CD4-positive, alpha-beta T cell treated with Interleukin-21 for 1 hour (primary cell): ENCODE measurements at regions not wholly inside any gene's neighbourhood (a gene's known extent, or its start where the extent isn't known, plus 50 kb on each side); places are given as distances from the start of the nearest gene placed in this dataset.
A peak's percentile ranks its signal among the peaks of the same experiment; 100 is the strongest.

Experiments used
- DNase-seq: peaks from one replicate; pipeline ENCODE4 v3.0.0-alpha.2; 2020

GRCh38 chr21:29443411-29444010 is 144.8 kb downstream of the BACH1 start:
- DNase-seq = no peak

DNA sequence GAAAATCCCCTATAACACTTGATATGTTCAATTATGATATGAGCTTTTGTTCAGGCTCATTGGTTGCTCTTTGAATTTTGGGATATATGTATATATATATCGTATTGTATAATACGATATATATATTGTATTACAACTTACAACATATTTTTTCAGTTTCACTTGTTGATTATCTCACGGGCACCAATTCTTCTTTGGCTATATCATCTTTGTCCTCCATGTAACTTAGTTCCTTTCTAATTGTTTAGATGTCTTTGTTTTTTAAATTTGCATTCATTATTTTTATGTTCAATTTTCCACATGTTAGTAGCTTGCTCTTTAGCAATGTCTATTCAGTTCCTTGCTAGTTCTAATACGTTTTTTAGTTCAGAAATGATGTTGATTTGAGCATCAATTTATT is 150.0 kb downstream of the BACH1 start:
- no peak for DNase-seq

- peak; percentile 78 for DNase-seq
Measured at GRCh38 chr21:29449306-29449950, 150.7 kb downstream of the BACH1 start.

DNA sequence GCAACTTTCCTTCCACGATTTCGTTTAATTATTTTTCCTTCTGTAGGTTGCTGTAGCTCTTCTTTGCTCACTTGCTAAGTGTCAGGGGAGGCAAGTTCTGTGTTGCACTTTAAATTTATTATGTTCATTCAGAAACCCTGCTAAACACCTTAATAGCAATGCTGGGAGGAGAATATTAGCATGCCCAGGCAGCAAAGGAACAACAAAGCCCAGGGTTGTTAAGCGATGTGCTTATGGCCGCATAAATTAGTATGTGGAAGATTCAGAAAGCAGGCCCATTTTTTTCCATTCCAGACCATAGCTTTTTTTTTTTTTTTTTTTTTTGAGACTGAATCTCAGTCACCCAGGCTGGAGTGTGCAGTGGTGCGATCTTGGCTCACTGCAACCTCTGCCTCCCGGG is 151.3 kb downstream of the BACH1 start:
- no peak for DNase-seq

DNA sequence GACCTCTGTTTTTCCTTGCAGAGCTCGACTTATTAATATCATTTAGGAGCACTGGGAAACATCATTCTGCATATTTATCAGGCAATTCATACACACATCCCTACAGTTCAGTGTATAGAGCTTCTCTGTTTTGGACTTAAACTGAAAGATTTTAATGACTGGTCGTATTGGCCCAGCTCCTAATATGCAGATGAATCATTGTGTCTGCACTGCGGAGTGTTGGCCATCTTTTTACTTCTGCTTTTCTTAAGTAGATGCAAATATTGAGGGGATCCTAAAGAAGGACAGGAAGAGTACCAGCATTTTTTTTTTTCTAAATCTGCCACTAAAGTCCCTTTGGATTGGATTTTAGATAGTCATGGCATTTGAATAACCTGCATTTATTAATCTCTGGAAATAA is 154.8 kb downstream of the BACH1 start:
- no peak for DNase-seq

GRCh38 chr21:29454179-29454578 is 155.5 kb downstream of the BACH1 start:
- DNase-seq = no peak

GRCh38 chr21:29462479-29462878 is 163.8 kb downstream of the BACH1 start:
- DNase-seq = no peak

GRCh38 chr21:29465546-29465945 is 166.8 kb downstream of the BACH1 start:
- DNase-seq = no peak

DNA sequence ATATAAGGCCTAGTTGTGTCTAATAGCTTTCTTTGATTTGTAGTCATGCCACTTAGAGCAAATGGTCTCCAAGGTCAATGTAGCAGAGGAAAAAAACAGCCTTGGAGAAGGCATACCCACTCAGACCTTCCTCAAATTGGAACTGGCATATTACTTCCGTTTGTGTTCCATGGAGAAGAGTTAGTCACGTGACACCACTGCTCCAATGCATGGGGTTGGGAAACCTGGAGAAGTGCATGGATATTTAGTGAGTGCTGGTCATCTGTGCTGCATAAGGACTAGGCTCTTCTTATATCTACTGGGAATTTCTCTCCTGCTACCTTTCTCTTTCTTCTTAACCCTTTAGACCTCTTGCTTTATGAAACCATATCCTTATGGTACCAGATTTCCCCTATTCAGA is 167.8 kb downstream of the BACH1 start:
- DNase-seq = no peak

GRCh38 chr21:29470397-29470796 is 171.7 kb downstream of the BACH1 start:
- no peak for DNase-seq

DNA sequence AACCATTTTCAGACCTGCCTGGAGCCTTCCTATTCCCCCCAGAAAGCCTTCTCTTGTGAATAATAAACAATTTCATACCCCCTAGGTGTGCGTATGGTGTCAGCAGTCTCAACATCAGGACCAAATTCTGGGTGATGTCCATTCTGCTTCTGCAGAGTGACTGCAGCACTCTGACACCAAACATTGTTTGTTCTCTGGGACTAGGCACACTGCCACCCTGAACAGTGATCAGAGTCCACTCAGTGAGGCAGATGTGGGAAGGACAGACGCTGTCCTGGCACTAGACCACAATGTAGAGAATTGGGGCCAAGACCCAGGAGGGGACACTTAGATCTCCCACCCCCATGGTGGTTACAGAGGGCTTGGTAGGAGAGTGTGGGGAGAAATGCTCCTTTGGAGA is 175.1 kb downstream of the BACH1 start:
- DNase-seq = no peak

- DNase-seq = no peak
Measured at GRCh38 chr21:29475329-29475728, 176.6 kb downstream of the BACH1 start.

GRCh38 chr21:29477347-29477746 is 178.6 kb downstream of the BACH1 start:
- no peak for DNase-seq

DNA sequence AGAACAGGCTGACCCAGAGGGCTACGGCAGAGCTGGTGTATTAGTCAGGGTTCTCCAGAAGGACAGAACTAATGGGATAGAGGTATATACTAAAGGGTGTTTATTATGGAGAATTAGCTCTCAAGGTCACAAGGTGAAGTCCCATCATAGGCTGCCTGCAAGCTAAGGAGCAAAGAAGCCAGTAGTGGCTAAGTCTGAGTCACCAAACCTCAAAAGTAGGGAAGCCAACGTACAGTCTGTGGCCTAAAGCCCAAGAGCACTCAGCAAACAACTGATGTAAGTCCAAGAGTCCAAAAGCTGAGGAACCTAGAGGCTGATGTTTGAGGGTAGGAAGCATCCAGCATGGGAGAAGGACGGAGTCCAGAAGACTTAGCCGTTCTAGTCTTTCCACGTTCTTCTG is 179.2 kb downstream of the BACH1 start:
- no peak for DNase-seq

GRCh38 chr21:29481081-29481480 is 182.4 kb downstream of the BACH1 start:
- DNase-seq = no peak

DNA sequence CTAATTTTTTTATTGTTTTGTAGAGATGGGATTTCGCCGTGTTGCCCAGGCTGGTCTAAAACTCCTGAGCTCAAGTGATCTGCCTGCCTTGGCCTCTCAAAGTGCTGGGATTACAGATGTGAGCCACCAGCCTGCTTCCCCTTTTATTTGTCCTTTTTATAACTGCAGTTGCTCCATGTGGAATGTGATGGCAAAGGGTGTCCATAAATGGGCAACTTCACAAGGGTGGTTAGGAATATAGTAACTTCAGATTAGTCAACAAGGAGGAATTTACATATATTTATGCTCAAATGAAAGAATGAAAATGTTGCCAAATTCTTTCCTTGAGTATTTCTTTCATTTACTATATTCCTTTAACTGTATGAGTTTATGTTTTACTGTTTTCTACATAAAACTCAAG is 182.9 kb downstream of the BACH1 start:
- DNase-seq = no peak

DNA sequence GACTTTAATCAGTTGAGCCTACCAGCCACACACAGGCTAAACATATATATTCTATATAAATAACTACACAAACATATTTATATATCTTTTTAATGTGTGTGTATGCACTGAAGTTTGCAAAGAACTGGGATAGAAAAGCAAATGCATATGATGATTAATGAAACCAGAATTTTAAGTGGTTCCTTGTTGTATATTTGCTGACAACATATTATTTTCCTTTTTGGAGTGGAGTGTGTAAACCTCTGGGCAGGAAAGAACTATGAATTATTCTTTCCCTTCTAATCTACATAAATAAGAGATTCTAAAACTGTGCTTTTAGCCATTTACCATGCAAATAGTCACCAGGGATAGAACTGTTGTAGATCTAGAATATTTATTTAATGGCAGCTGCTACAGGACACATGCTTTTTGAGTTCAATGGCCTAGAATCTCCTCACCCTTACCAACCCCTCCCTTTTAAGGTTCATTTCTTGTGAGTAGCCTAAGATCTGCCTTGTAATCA is 187.6 kb downstream of the BACH1 start:
- DNase-seq = no peak
